DOHH2 (cell line): ENCODE measurements at regions not wholly inside any gene's neighbourhood (a gene's known extent, or its start where the extent isn't known, plus 50 kb on each side); places are given as distances from the start of the nearest gene placed in this dataset.

Source experiments
- H3F3A ChIP-seq: fragments of 200-600 bp; sonication (generic), shearing (Covaris generic); 2 replicates; pipeline ENCODE4 v1.6.0; 2016; ENCODE audit warnings: antibody characterized with exemption, mild to moderate bottlenecking; ENCODE audit not compliant: control insufficient read depth, insufficient read depth
- H3K27ac ChIP-seq: fragments of 200-600 bp; sonication (generic); 2 replicates; pipeline ENCODE4 v1.5.1; 2014; ENCODE audit warnings: low read depth, mild to moderate bottlenecking, low read length, moderate library complexity
- H3K27me3 ChIP-seq: fragments of 200-600 bp; sonication (generic); 2 replicates; pipeline ENCODE4 v1.6.1; 2014; ENCODE audit warnings: mild to moderate bottlenecking, low read length, mixed read lengths; ENCODE audit not compliant: control insufficient read depth
- H3K36me3 ChIP-seq: fragments of 200-600 bp; sonication (generic); 2 replicates; pipeline ENCODE4 v1.6.1; 2014; ENCODE audit warnings: mild to moderate bottlenecking, low read length, moderate library complexity, mixed read lengths; ENCODE audit not compliant: control insufficient read depth
- H3K4me1 ChIP-seq: fragments of 200-600 bp; sonication (generic); 2 replicates; pipeline ENCODE4 v1.6.1; 2014; ENCODE audit warnings: mild to moderate bottlenecking, low read length, mixed read lengths; ENCODE audit not compliant: control insufficient read depth
- H3K4me2 ChIP-seq: fragments of 200-600 bp; sonication (generic); 2 replicates; pipeline ENCODE4 v1.6.0; 2014; ENCODE audit warnings: mild to moderate bottlenecking, low read length, moderate library complexity
- H3K4me3 ChIP-seq: fragments of 200-600 bp; sonication (generic); 2 replicates; pipeline ENCODE4 v1.5.1; 2014; ENCODE audit warnings: mild to moderate bottlenecking, low read length, mixed read lengths
- H3K79me2 ChIP-seq: fragments of 200-600 bp; sonication (generic); 2 replicates; pipeline ENCODE4 v1.6.1; 2014; ENCODE audit warnings: mild to moderate bottlenecking, low read length, mixed read lengths; ENCODE audit not compliant: control insufficient read depth
- H3K9me2 ChIP-seq: fragments of 200-600 bp; sonication (generic); replicated peaks from 2 replicates; pipeline ENCODE4 v1.6.1; 2014; ENCODE audit warnings: mild to moderate bottlenecking, low read length, mixed read lengths; ENCODE audit not compliant: control insufficient read depth
- H3K9me3 ChIP-seq: fragments of 200-600 bp; sonication (generic); 2 replicates; pipeline ENCODE4 v1.6.1; 2014; ENCODE audit warnings: antibody characterized with exemption, low read length, mixed read lengths; ENCODE audit not compliant: control insufficient read depth, insufficient read depth
- H4K20me1 ChIP-seq: fragments of 200-600 bp; sonication (generic); 2 replicates; pipeline ENCODE4 v1.6.0; 2014; ENCODE audit warnings: low read depth, mild to moderate bottlenecking, antibody characterized with exemption, low read length, moderate library complexity; ENCODE audit not compliant: control insufficient read depth, insufficient read depth
- CTCF ChIP-seq: fragments of 200-600 bp; sonication (generic); IDR thresholded peaks from one replicate; pipeline ENCODE4 v1.5.1; 2014; ENCODE audit warnings: antibody characterized with exemption, mild to moderate bottlenecking, low read depth, low read length; ENCODE audit not compliant: poor library complexity, severe bottlenecking
- EZH2phosphoT487 ChIP-seq: fragments of 200-600 bp; sonication (generic); IDR thresholded peaks from 2 replicates; pipeline ENCODE4 v1.6.1; 2017; ENCODE audit warnings: borderline replicate concordance, mild to moderate bottlenecking, antibody characterized with exemption, low read length, moderate library complexity, mixed read lengths

- H3K36me3 ChIP-seq, result peaks cover 67% of the 10 kb centered on the region
- no peak for TF ChIP-seq EZH2phosphoT487
- H3K27me3 ChIP-seq, result no peaks in the 10 kb centered on the region
- H3K4me1 ChIP-seq, result no peaks in the 10 kb centered on the region
- no peak overlapping the region for H3K27ac ChIP-seq
- peaks cover 20% of the 10 kb centered on the region for H3F3A ChIP-seq
- no peak overlapping the region for H3K4me2 ChIP-seq
- no peaks in the 10 kb centered on the region for H3K9me2 ChIP-seq
- H3K4me3 ChIP-seq, result no peak overlapping the region
- no peaks in the 10 kb centered on the region for H3K79me2 ChIP-seq
- H4K20me1 ChIP-seq, result no peaks in the 10 kb centered on the region
- no peaks in the 10 kb centered on the region for H3K9me3 ChIP-seq
Measured at GRCh38 chr1:198846556-198846955, 207.7 kb downstream of the PTPRC start.

GRCh38 chr1:198848206-198848605 is 209.4 kb downstream of the PTPRC start:
- TF ChIP-seq EZH2phosphoT487, result no peak
- TF ChIP-seq CTCF, result no peak
- H3K9me3 ChIP-seq, result no peaks in the 10 kb centered on the region
- peaks cover 27% of the 10 kb centered on the region for H3F3A ChIP-seq
- H3K27me3 ChIP-seq, result no peaks in the 10 kb centered on the region
- H3K79me2 ChIP-seq, result no peaks in the 10 kb centered on the region
- no peak overlapping the region for H3K4me2 ChIP-seq
- H3K4me3 ChIP-seq, result no peak overlapping the region
- no peak overlapping the region for H3K27ac ChIP-seq
- no peaks in the 10 kb centered on the region for H3K4me1 ChIP-seq
- no peaks in the 10 kb centered on the region for H4K20me1 ChIP-seq
- peaks cover 72% of the 10 kb centered on the region for H3K36me3 ChIP-seq
- no peaks in the 10 kb centered on the region for H3K9me2 ChIP-seq

GRCh38 chr1:198848649-198849048 is 209.8 kb downstream of the PTPRC start:
- Histone ChIP-seq H3K4me3 (no peak overlapping the region), H3K27ac (no peak overlapping the region), H3K36me3 (peaks cover 69% of the 10 kb centered on the region), H3K9me3 (no peaks in the 10 kb centered on the region), H3K79me2 (no peaks in the 10 kb centered on the region), H3K9me2 (no peaks in the 10 kb centered on the region), H3K27me3 (no peaks in the 10 kb centered on the region), H3K4me2 (no peak overlapping the region), H3K4me1 (no peaks in the 10 kb centered on the region), H3F3A (peaks cover 27% of the 10 kb centered on the region), H4K20me1 (no peaks in the 10 kb centered on the region)
- no peak for TF ChIP-seq CTCF
- no peak for TF ChIP-seq EZH2phosphoT487

- no peak overlapping the region for H3K27ac ChIP-seq
- H3K4me3 ChIP-seq, result no peak overlapping the region
- TF ChIP-seq CTCF (no peak), EZH2phosphoT487 (no peak)
- no peaks in the 10 kb centered on the region for H3K4me1 ChIP-seq
- H3K9me3 ChIP-seq, result no peaks in the 10 kb centered on the region
- no peak overlapping the region for H3K4me2 ChIP-seq
- peaks cover 73% of the 10 kb centered on the region for H3K36me3 ChIP-seq
- no peaks in the 10 kb centered on the region for H4K20me1 ChIP-seq
- peaks cover 4% of the 10 kb centered on the region; the same call in 1 of the 2 replicates for H3K79me2 ChIP-seq
- no peaks in the 10 kb centered on the region for H3K9me2 ChIP-seq
- H3K27me3 ChIP-seq, result no peaks in the 10 kb centered on the region
- H3F3A ChIP-seq, result peaks cover 25% of the 10 kb centered on the region
Measured at GRCh38 chr1:198849093-198849492, 210.3 kb downstream of the PTPRC start.
